ENCODE measurements at regions not wholly inside any gene's neighbourhood (a gene's known extent, or its start where the extent isn't known, plus 50 kb on each side); places are given as distances from the start of the nearest gene placed in this dataset.
"Not testable (repeated sequence)": the region's sequence is repeated elsewhere in the genome, so short reads cannot be mapped to it uniquely, and the experiment has no call there.

DNA sequence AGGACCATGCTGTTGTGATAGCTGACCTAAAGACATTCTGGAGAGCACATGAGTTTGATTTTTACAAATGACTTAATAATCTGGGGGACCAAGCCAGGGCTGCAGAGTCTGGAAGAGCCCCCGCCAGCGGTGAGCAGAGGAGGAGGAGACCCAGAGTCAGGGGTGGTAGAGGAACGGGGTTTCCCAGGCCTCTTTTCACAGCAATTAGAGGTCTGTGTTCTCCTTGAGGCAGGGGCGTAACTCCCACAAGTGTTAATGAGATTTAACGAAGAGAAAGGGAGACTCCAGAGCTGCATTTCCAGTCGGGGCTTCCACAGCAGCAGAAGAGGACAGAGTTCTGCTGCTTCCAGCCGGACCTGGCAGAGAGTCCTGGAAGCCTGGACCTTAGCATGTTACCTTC lies 137.9 kb upstream of the SLC24A2 start:
- no peak for DNase-seq

DNA sequence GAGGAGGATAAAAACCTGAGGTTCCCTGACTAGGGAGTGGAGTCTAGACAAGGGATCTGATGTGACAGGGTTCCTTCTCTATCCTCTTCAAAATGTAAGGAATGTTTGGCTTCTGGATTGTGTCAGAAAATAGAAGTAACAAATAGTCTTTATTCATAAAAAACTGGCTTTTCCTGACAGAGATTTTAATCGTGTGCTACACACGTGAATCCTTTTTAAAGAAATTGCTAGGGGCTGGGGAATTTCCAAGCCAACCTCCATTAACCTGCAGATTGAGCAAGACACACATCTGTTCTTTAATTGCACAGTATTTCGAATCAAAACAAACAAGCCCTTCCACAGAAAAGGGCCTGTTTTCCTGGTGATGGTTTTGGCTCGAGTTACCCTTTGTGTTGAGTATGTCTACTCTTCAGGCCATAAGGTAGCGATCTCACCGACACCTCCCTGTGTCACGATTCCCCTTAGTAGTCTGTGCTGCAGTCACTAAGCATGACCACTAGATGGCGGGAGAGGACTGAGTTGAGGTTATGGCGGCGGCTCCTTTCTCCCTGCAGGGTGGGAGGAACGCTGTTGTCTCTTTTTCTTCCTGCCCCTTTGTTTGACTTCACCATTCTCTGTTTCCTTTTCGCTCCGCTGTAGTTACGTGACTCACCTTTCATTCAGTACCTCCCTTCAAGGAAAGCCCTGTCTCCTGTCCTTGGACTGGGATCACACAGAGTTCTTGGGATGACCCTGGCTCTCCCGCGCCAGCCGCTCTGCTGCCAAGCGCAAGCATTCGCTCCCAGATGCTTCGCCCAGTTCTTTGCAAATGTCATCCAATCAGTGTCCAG lies 137.1 kb upstream of the SLC24A2 start:
- DNase-seq, result peak; percentile 85

DNA sequence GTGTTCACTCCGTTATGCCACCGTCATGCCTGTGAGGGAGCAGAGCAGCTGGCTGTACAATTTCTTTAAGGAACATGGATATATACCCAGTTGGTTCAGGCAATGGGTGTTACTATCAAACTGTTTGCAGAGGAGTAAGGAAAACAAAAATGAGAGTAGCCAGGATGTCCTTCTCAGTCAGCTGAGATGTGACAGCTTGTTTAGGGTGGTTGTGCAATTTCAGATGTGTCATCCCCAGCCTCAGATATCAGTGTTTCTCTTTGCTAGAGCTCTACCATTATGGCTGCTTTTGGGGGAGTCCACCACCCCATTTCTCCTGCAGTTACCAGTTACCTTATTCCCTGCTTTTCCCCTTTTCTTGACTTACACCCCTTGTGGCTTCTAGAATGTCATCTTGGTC lies 135.2 kb upstream of the SLC24A2 start:
- no peak for DNase-seq

DNA sequence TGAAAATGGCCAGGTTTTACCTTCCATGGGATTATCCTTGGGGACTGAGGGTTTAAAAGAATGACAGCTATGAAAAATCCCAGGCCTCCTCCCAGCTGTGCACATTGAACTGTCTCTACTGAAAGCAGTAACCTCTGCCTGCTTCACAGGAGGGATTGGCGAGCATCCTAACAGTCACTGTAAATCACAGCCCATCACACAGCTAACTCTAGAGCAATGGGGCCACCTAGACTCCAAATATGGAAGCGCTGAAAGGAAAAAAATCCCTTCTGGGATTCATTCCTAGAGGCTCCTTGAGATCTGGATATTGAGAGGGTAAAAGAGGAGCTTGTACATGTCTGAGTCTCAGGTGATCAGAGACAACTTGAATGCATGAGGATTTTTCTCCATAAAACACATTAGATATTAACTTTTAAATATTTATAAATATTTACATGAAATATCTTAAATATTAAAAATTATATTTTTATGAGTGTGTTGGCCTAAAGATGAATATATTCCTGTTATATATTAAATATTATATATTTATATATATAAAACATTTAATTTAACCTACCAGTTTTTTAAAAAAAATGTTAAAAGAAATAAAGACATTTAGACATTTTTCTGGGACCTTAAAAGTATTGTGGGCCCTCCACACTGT lies 133.8 kb upstream of the SLC24A2 start:
- no peak for DNase-seq

GRCh38 chr9:19920401-19920800 lies 131.6 kb upstream of the SLC24A2 start:
- DNase-seq, result no peak

GRCh38 chr9:19918630-19919029 lies 129.8 kb upstream of the SLC24A2 start:
- DNase-seq, result no peak

GRCh38 chr9:19914044-19914443 lies 125.2 kb upstream of the SLC24A2 start:
- DNase-seq, result no peak

GRCh38 chr9:19913151-19913550 lies 124.3 kb upstream of the SLC24A2 start:
- DNase-seq, result no peak

GRCh38 chr9:19903076-19903475 lies 114.2 kb upstream of the SLC24A2 start:
- DNase-seq, result no peak

- no peak for DNase-seq
Measured at GRCh38 chr9:19901586-19901985, 112.7 kb upstream of the SLC24A2 start.

- DNase-seq, result no peak
Measured at GRCh38 chr9:19896161-19896560, 107.3 kb upstream of the SLC24A2 start.

GRCh38 chr9:19895578-19895977 lies 106.7 kb upstream of the SLC24A2 start:
- not testable (repeated sequence) for DNase-seq

- DNase-seq, result no peak
Measured at GRCh38 chr9:19895006-19895405, 106.2 kb upstream of the SLC24A2 start.

DNA sequence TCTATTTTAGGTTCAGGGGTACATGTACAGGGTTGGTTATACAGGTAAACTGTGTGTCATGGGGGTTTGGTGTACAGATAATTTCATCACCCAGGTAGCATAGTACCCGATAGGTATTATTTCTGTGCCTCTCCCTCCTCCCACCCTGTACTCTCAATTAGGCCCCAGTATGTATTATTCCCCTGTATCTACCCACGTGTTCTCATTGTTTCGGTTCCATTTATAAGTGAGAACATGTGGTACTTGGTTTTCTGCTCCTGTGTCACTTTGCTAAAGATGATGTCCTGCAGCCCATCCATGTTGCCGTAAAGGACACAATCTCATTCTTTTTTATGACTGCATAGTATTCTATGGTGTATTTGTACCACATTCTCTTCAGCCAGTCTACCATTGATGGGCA lies 96.8 kb upstream of the SLC24A2 start:
- DNase-seq, result no peak

- DNase-seq, result no peak
Measured at GRCh38 chr9:19879062-19879461, 90.2 kb upstream of the SLC24A2 start.

GRCh38 chr9:19876569-19877316 lies 87.9 kb upstream of the SLC24A2 start:
- no peak for DNase-seq

DNA sequence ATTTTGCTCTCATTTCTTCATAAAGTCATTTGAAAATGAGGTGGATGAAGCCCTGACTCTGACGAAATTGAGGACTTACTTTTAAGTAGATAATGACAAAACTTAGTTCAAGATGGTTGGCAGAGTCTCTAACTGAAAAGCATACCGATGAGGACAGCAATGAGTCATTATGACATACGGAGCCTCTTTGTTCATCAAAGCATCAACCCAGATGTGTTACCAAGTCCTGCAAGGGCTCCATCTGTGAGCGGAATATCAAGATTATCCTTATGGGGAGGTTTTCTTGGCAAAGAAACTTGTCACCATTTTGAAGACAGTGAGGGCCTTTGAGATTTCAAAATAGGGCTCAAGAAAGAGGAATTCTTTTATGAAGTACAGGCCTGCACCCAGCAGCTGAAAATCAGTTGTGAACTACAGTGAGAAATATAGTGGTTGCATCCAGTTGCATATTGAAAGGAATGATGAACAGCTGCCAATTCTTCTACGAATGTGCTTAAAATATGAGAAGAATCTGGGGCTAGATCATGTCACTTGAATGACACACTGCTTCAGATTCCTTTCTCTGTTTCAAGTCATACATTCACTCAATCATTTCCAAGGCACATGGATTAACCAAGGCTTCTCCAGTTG lies 86.6 kb upstream of the SLC24A2 start:
- no peak for DNase-seq

DNA sequence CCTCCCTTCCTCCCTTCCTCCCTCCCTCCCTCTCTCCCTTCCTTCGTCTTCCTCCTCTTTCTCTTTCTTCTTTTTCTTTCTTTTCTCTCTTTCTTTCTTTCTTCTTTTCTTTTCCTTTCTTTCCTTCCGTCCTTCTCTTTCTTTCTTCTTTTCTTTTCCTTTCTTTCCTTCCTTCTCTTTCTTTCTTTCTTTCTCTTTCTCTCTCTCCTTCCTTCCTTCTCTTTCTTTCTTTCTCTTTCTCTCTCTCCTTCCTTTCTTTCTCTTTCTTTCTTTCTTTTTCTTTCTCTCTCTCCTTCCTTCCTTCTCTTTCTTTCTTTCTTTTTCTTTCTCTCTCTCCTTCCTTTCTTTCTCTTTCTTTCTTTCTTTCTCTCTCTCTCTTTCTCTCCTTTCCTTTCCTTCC lies 84.4 kb upstream of the SLC24A2 start:
- DNase-seq, result not testable (repeated sequence)

DNA sequence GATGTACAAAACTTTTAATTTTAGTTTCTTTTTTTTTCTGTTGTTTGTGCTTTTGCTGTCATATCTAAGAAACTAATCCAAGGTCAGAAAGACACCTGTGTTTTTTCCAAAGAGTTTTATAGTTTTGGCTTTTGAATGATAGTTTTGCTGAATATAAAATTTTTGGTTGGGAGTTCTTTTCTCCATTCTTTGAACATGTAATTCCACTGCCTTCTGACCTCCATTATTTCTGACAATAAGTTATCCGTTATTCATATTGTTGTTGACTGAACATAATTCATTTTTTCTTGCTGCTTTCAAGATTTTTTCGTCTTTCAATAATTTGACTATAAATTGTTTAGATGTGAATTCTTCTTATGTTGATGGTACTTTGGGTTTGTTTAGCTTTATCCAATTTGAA lies 82.2 kb upstream of the SLC24A2 start:
- DNase-seq, result no peak

DNA sequence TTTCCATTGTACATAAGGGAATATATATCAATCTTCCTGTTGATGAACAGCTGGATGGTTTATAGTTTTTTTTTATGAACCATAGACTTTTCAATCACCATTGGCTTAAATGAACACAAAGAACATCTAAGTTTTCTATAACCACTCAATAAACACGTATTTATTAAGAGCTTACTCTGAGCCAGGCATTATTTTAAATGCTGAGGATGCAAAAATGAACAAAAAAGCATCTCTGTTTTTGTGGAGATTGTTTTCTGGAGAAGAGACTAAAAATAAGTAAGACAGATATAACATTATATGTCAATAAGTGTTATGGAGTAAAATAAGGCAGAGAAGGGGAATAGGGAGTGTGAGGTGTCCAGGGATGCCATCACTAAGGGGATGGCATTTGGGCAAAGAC lies 52.1 kb upstream of the SLC24A2 start:
- DNase-seq, result no peak

All from CD4-positive, alpha-beta T cell treated with Interleukin-10 for 1 hour (primary cell).